ENCODE measurements at regions not wholly inside any gene's neighbourhood (a gene's known extent, or its start where the extent isn't known, plus 50 kb on each side); places are given as distances from the start of the nearest gene placed in this dataset.
"Not testable (repeated sequence)": the region's sequence is repeated elsewhere in the genome, so short reads cannot be mapped to it uniquely, and the experiment has no call there.

GRCh38 chr5:118323723-118324122, 664.6 kb downstream of the DTWD2 start:
- not testable (repeated sequence) for H3K4me3 ChIP-seq (ENCODE audit: low read depth in 1 of 2, low read length in 2 of 2); H3K4me1 ChIP-seq (ENCODE audit: control insufficient read depth in 1 of 2, insufficient read depth in 2 of 2, low read length in 2 of 2); H3K36me3 ChIP-seq (ENCODE audit: control insufficient read depth in 1 of 2, insufficient read depth in 2 of 2, low read length in 2 of 2); H3K27ac ChIP-seq (ENCODE audit: low read depth, low read length); H3K9ac ChIP-seq (ENCODE audit: low read depth in 1 of 2, low read length in 2 of 2); H3K9me3 ChIP-seq (ENCODE audit: control insufficient read depth in 1 of 2, low read length in 2 of 2); H3K27me3 ChIP-seq (ENCODE audit: control insufficient read depth in 1 of 2, insufficient read depth in 2 of 2, low read length in 2 of 2)

DNA sequence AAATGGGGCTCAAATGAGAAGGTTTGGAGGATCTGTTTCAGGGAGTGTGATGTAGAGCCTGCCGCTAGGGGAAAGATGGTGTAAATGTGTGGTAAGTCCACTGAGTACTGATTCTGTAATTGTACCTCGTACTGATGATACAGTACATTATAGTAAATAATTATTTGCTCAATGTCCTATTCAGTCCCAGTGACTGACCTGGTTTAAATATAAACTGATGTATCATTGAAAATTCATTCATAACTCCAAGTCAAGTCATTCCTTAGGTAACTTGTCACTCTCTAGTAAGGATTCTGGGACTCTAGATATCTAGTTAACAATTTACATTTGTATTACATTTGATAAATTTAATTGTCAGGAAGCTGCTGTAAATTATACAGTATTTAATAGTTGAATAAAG, 667.3 kb downstream of the DTWD2 start:
- Histone ChIP-seq H3K9ac (ENCODE audit: low read depth in 1 of 2, low read length in 2 of 2) (no peak overlapping the region), H3K4me1 (ENCODE audit: control insufficient read depth in 1 of 2, insufficient read depth in 2 of 2, low read length in 2 of 2) (no peaks in the 10 kb centered on the region), H3K36me3 (ENCODE audit: control insufficient read depth in 1 of 2, insufficient read depth in 2 of 2, low read length in 2 of 2) (no peaks in the 10 kb centered on the region), H3K27me3 (ENCODE audit: control insufficient read depth in 1 of 2, insufficient read depth in 2 of 2, low read length in 2 of 2) (no peaks in the 10 kb centered on the region), H3K4me3 (ENCODE audit: low read depth in 1 of 2, low read length in 2 of 2) (no peak overlapping the region), H3K9me3 (ENCODE audit: control insufficient read depth in 1 of 2, low read length in 2 of 2) (no peaks in the 10 kb centered on the region), H3K27ac (ENCODE audit: low read depth, low read length) (no peak overlapping the region)

DNA sequence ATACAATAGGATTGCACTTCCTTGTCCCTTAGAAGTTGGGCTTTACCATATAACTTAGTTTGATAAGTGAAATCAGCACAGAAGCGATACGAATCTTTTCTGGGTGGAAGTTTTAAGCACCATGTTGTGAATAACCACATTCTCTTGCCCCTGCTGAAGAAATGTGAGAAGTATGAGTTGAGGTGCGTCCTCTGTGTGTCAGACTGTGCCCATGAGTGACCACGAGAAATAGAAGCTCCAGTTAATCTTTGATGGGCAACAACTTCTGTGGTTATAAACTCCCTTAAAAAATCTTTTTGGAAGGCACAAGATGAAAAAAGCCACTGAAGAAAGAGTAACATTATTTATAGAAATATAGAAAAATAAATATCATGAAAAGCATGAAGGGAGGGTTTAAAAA, 668.2 kb downstream of the DTWD2 start:
- Histone ChIP-seq H3K27me3 (ENCODE audit: control insufficient read depth in 1 of 2, insufficient read depth in 2 of 2, low read length in 2 of 2) (no peaks in the 10 kb centered on the region), H3K36me3 (ENCODE audit: control insufficient read depth in 1 of 2, insufficient read depth in 2 of 2, low read length in 2 of 2) (no peaks in the 10 kb centered on the region), H3K9ac (ENCODE audit: low read depth in 1 of 2, low read length in 2 of 2) (no peak overlapping the region), H3K9me3 (ENCODE audit: control insufficient read depth in 1 of 2, low read length in 2 of 2) (no peaks in the 10 kb centered on the region), H3K4me1 (ENCODE audit: control insufficient read depth in 1 of 2, insufficient read depth in 2 of 2, low read length in 2 of 2) (no peaks in the 10 kb centered on the region), H3K4me3 (ENCODE audit: low read depth in 1 of 2, low read length in 2 of 2) (no peak overlapping the region), H3K27ac (ENCODE audit: low read depth, low read length) (no peak overlapping the region)

DNA sequence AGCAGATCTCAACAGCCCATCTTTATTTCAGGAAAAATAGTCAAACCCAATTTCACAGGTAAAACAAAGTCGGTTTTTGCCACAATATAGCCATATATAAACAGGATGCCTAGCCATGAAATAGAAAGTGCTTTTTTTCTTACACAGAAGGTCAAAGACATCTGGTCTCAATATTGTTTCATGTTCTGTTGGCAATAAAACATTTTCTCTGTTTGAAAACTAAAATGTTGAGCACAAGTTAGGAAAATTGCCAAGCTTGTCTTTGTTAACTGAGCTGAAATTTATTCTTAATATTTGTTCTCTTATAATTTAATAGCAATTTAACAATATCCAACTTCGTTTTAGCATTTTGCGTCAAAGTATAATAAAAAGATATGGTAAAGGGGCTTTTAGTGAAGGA, 673.4 kb downstream of the DTWD2 start:
- no peaks in the 10 kb centered on the region for H3K27me3 ChIP-seq (ENCODE audit: control insufficient read depth in 1 of 2, insufficient read depth in 2 of 2, low read length in 2 of 2)
- H3K9me3 ChIP-seq (ENCODE audit: control insufficient read depth in 1 of 2, low read length in 2 of 2): no peaks in the 10 kb centered on the region
- H3K36me3 ChIP-seq (ENCODE audit: control insufficient read depth in 1 of 2, insufficient read depth in 2 of 2, low read length in 2 of 2): no peaks in the 10 kb centered on the region
- H3K4me1 ChIP-seq (ENCODE audit: control insufficient read depth in 1 of 2, insufficient read depth in 2 of 2, low read length in 2 of 2): no peaks in the 10 kb centered on the region
- no peak overlapping the region for H3K9ac ChIP-seq (ENCODE audit: low read depth in 1 of 2, low read length in 2 of 2)
- no peak overlapping the region for H3K4me3 ChIP-seq (ENCODE audit: low read depth in 1 of 2, low read length in 2 of 2)
- H3K27ac ChIP-seq (ENCODE audit: low read depth, low read length): no peak overlapping the region

DNA sequence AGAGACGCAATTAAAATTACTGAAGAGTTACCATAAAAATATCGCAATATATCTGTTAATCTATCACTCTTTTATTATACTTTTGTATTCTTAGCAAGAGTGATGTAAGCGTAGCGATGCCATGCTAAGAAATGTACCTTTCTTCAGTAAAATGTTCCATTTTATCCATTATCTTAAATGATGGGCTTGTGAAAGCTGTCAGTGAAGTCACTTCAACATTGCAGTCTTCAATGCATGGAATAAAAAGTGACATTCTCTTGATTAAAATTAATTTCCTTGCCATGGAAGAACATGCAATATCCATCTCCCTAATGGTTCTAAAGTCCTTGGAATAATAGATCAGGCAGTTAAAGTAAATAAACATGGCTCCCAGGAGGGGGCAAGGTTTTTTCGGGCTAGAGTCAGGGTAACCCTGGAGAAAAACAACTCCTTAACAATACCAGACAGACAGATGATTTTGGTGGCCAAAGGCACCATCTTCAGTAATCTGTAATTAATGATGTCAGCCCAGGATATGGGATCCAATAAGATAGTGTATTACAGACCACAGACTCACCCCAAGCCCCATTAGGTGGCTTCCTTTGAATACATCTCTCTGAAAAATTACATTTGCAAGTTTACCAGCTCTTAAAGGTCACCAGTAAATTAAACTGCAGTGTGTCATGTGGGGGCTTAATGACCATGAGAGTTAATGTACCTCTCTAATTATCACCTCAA, 677.1 kb downstream of the DTWD2 start:
- H3K4me3 ChIP-seq (ENCODE audit: low read depth in 1 of 2, low read length in 2 of 2): no peak overlapping the region
- H3K9me3 ChIP-seq (ENCODE audit: control insufficient read depth in 1 of 2, low read length in 2 of 2): no peaks in the 10 kb centered on the region
- no peaks in the 10 kb centered on the region for H3K36me3 ChIP-seq (ENCODE audit: control insufficient read depth in 1 of 2, insufficient read depth in 2 of 2, low read length in 2 of 2)
- no peaks in the 10 kb centered on the region for H3K27me3 ChIP-seq (ENCODE audit: control insufficient read depth in 1 of 2, insufficient read depth in 2 of 2, low read length in 2 of 2)
- no peak overlapping the region for H3K9ac ChIP-seq (ENCODE audit: low read depth in 1 of 2, low read length in 2 of 2)
- H3K27ac ChIP-seq (ENCODE audit: low read depth, low read length): no peak overlapping the region
- no peaks in the 10 kb centered on the region for H3K4me1 ChIP-seq (ENCODE audit: control insufficient read depth in 1 of 2, insufficient read depth in 2 of 2, low read length in 2 of 2)

DNA sequence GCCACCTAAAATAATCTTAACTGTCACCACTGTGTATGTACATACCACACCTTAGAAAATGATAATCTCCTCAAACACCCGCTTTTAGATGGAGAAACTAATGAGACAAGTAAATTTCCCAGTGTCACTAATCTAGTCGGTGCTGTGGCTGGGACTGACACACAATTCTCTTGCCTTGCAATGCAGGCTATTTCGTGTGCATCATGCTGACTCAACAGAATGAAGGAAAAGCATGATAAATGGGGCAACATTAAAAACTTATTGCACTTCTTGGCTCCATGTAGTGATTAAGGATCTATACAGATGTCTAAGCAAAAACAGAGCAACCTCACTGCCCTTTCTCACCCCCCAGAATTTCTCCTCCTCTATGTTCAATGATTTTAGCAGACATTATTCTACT, 677.9 kb downstream of the DTWD2 start:
- Histone ChIP-seq H3K9ac (ENCODE audit: low read depth in 1 of 2, low read length in 2 of 2) (no peak overlapping the region), H3K9me3 (ENCODE audit: control insufficient read depth in 1 of 2, low read length in 2 of 2) (no peaks in the 10 kb centered on the region), H3K27me3 (ENCODE audit: control insufficient read depth in 1 of 2, insufficient read depth in 2 of 2, low read length in 2 of 2) (no peaks in the 10 kb centered on the region), H3K4me1 (ENCODE audit: control insufficient read depth in 1 of 2, insufficient read depth in 2 of 2, low read length in 2 of 2) (no peaks in the 10 kb centered on the region), H3K27ac (ENCODE audit: low read depth, low read length) (no peak overlapping the region), H3K4me3 (ENCODE audit: low read depth in 1 of 2, low read length in 2 of 2) (no peak overlapping the region), H3K36me3 (ENCODE audit: control insufficient read depth in 1 of 2, insufficient read depth in 2 of 2, low read length in 2 of 2) (no peaks in the 10 kb centered on the region)

- H3K27ac ChIP-seq (ENCODE audit: low read depth, low read length): no peak overlapping the region
- no peak overlapping the region for H3K9ac ChIP-seq (ENCODE audit: low read depth in 1 of 2, low read length in 2 of 2)
- no peak overlapping the region for H3K4me3 ChIP-seq (ENCODE audit: low read depth in 1 of 2, low read length in 2 of 2)
- H3K36me3 ChIP-seq (ENCODE audit: control insufficient read depth in 1 of 2, insufficient read depth in 2 of 2, low read length in 2 of 2): no peaks in the 10 kb centered on the region
- no peaks in the 10 kb centered on the region for H3K27me3 ChIP-seq (ENCODE audit: control insufficient read depth in 1 of 2, insufficient read depth in 2 of 2, low read length in 2 of 2)
- no peaks in the 10 kb centered on the region for H3K4me1 ChIP-seq (ENCODE audit: control insufficient read depth in 1 of 2, insufficient read depth in 2 of 2, low read length in 2 of 2)
- no peaks in the 10 kb centered on the region for H3K9me3 ChIP-seq (ENCODE audit: control insufficient read depth in 1 of 2, low read length in 2 of 2)
Observed at GRCh38 chr5:118303296-118303695, 685.1 kb downstream of the DTWD2 start.

DNA sequence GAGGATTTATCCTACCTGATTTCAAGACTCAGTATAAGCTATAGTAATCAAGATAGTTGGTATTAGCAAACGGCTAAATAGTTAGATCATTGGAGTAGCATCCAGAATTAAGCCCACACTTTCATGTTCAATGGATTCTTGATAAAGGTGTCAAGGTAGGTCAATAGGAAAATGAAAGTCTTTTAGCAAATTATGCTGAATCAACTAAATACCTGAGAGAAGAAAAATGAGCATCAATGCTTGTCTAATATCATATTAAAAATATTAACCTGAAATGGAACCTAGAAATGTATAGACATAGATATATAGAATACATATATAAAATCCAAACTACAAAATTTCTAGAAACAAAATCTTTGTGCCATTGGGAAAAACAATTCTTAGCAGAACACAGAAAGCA, 685.6 kb downstream of the DTWD2 start:
- H3K27me3 ChIP-seq (ENCODE audit: control insufficient read depth in 1 of 2, insufficient read depth in 2 of 2, low read length in 2 of 2): no peaks in the 10 kb centered on the region
- no peak overlapping the region for H3K27ac ChIP-seq (ENCODE audit: low read depth, low read length)
- no peak overlapping the region for H3K9ac ChIP-seq (ENCODE audit: low read depth in 1 of 2, low read length in 2 of 2)
- H3K4me3 ChIP-seq (ENCODE audit: low read depth in 1 of 2, low read length in 2 of 2): no peak overlapping the region
- H3K9me3 ChIP-seq (ENCODE audit: control insufficient read depth in 1 of 2, low read length in 2 of 2): no peaks in the 10 kb centered on the region
- no peaks in the 10 kb centered on the region for H3K36me3 ChIP-seq (ENCODE audit: control insufficient read depth in 1 of 2, insufficient read depth in 2 of 2, low read length in 2 of 2)
- no peaks in the 10 kb centered on the region for H3K4me1 ChIP-seq (ENCODE audit: control insufficient read depth in 1 of 2, insufficient read depth in 2 of 2, low read length in 2 of 2)

DNA sequence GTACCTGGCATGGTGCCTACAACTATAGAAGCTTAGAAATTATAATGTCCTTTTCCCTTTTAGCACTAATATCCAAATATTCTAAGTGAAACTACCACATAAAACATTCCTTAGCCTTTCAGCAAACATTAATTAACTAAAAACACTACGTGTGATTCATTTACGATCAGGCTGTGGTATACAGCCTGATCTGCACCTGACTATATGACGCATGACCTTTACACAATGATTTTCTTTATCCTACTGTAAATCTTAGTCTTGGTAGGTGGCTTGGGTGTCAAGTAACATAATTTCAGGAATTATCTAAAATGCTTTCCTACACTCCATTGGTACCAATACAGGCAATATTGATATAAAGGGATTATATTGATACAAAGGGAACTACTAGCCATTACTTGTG, 686.7 kb downstream of the DTWD2 start:
- H3K4me3 ChIP-seq (ENCODE audit: low read depth in 1 of 2, low read length in 2 of 2): no peak overlapping the region
- H3K9ac ChIP-seq (ENCODE audit: low read depth in 1 of 2, low read length in 2 of 2): no peak overlapping the region
- H3K27me3 ChIP-seq (ENCODE audit: control insufficient read depth in 1 of 2, insufficient read depth in 2 of 2, low read length in 2 of 2): no peaks in the 10 kb centered on the region
- H3K4me1 ChIP-seq (ENCODE audit: control insufficient read depth in 1 of 2, insufficient read depth in 2 of 2, low read length in 2 of 2): no peaks in the 10 kb centered on the region
- H3K27ac ChIP-seq (ENCODE audit: low read depth, low read length): no peak overlapping the region
- H3K9me3 ChIP-seq (ENCODE audit: control insufficient read depth in 1 of 2, low read length in 2 of 2): no peaks in the 10 kb centered on the region
- H3K36me3 ChIP-seq (ENCODE audit: control insufficient read depth in 1 of 2, insufficient read depth in 2 of 2, low read length in 2 of 2): no peaks in the 10 kb centered on the region

DNA sequence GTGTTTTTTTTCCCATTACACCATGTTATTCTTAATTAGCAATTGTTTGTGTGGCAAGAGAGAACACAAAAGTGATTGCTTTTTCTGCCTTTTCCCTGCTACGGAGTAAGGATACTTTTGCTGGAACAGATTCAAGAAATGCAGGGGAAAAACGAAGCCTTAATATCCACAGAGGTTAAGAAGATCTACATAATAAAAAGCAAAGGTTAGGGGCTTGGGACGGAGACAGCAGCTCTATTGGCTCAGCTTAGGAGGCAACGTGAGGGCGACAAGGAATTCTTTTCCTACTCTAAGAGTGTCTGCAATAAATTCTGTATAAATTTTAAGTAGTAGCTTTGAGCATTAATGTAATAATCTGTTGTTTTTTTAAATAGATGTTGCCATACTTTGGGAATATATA, 693.3 kb downstream of the DTWD2 start:
- no peaks in the 10 kb centered on the region for H3K36me3 ChIP-seq (ENCODE audit: control insufficient read depth in 1 of 2, insufficient read depth in 2 of 2, low read length in 2 of 2)
- H3K27ac ChIP-seq (ENCODE audit: low read depth, low read length): no peak overlapping the region
- H3K9me3 ChIP-seq (ENCODE audit: control insufficient read depth in 1 of 2, low read length in 2 of 2): no peaks in the 10 kb centered on the region
- no peak overlapping the region for H3K4me3 ChIP-seq (ENCODE audit: low read depth in 1 of 2, low read length in 2 of 2)
- no peaks in the 10 kb centered on the region for H3K4me1 ChIP-seq (ENCODE audit: control insufficient read depth in 1 of 2, insufficient read depth in 2 of 2, low read length in 2 of 2)
- H3K27me3 ChIP-seq (ENCODE audit: control insufficient read depth in 1 of 2, insufficient read depth in 2 of 2, low read length in 2 of 2): no peaks in the 10 kb centered on the region
- no peak overlapping the region for H3K9ac ChIP-seq (ENCODE audit: low read depth in 1 of 2, low read length in 2 of 2)

DNA sequence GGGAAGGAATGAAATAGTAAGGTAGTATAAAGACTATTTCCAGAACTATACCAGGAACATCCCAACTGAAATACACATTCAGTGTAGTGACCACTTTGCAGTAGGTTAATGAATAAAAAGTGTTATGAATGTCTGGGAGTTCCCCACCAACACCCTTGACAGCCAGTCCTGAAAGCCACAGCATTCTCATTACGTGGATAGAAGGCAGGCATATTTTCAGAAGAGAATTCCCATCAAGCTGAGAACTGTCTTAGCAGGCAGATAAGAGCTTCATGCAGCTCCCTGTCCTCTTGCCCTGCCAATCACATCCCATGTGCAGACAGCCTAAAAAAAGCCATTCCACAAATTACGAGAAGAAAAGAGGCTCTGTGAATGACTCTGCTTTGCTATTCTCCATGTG, 695.0 kb downstream of the DTWD2 start:
- no peaks in the 10 kb centered on the region for H3K36me3 ChIP-seq (ENCODE audit: control insufficient read depth in 1 of 2, insufficient read depth in 2 of 2, low read length in 2 of 2)
- no peak overlapping the region for H3K9ac ChIP-seq (ENCODE audit: low read depth in 1 of 2, low read length in 2 of 2)
- no peaks in the 10 kb centered on the region for H3K27me3 ChIP-seq (ENCODE audit: control insufficient read depth in 1 of 2, insufficient read depth in 2 of 2, low read length in 2 of 2)
- H3K9me3 ChIP-seq (ENCODE audit: control insufficient read depth in 1 of 2, low read length in 2 of 2): no peaks in the 10 kb centered on the region
- H3K4me3 ChIP-seq (ENCODE audit: low read depth in 1 of 2, low read length in 2 of 2): no peak overlapping the region
- H3K27ac ChIP-seq (ENCODE audit: low read depth, low read length): no peak overlapping the region
- H3K4me1 ChIP-seq (ENCODE audit: control insufficient read depth in 1 of 2, insufficient read depth in 2 of 2, low read length in 2 of 2): no peaks in the 10 kb centered on the region
